ENCODE measurements at regions not wholly inside any gene's neighbourhood (a gene's known extent, or its start where the extent isn't known, plus 50 kb on each side); places are given as distances from the start of the nearest gene placed in this dataset.

DNA sequence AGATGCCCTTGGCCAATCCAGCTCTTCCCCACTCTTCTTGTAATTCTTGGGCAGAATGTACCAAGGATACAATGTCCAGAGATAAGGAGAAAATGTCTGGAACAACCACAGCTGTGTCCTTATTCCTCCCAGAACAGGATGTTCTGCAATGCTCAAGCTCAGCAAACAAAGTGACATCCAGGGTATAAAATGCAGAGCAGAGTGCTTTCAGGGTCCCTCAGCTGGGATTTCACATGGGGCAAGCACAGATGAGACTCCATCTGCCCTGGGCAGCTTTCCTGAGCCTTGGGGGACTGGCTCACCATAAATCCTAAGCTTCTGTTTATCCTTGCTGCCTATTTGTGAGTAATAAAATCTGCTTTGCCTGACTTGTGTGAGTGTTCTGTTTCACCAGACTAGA is 127.4 kb downstream of the VAPA start:
- TF ChIP-seq, protein P1, sequence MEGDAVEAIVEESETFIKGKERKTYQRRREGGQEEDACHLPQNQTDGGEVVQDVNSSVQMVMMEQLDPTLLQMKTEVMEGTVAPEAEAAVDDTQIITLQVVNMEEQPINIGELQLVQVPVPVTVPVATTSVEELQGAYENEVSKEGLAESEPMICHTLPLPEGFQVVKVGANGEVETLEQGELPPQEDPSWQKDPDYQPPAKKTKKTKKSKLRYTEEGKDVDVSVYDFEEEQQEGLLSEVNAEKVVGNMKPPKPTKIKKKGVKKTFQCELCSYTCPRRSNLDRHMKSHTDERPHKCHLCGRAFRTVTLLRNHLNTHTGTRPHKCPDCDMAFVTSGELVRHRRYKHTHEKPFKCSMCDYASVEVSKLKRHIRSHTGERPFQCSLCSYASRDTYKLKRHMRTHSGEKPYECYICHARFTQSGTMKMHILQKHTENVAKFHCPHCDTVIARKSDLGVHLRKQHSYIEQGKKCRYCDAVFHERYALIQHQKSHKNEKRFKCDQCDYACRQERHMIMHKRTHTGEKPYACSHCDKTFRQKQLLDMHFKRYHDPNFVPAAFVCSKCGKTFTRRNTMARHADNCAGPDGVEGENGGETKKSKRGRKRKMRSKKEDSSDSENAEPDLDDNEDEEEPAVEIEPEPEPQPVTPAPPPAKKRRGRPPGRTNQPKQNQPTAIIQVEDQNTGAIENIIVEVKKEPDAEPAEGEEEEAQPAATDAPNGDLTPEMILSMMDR (IDR thresholded peaks at IDR 0.05), result no peak
- TF ChIP-seq POLR2A (IDR thresholded peaks at IDR 0.05) (no peak), POLR2AphosphoS5 (IDR thresholded peaks at IDR 0.05; ENCODE audit: insufficient read depth in 1 of 2, low read depth in 1 of 2) (peak; percentile 56 to 76)
